Spleen (tissue), 11 donors: ENCODE measurements at regions not wholly inside any gene's neighbourhood (a gene's known extent, or its start where the extent isn't known, plus 50 kb on each side); places are given as distances from the start of the nearest gene placed in this dataset.

Source experiments
- DNase-seq: peaks from one replicate; pipeline ENCODE4 v3.0.0-alpha.2; 2020
- H3K27ac ChIP-seq, 8 donors: fragments of 200-600 bp; sonication (generic) in 7 of 8; 1 replicate in 4 of 8; 2 replicates in 4 of 8; pipeline versions ENCODE4 v1.5.0 to v1.8.0; 2016 to 2021; ENCODE audit warnings: inconsistent platforms in 4 of 8, mild to moderate bottlenecking in 4 of 8, moderate library complexity in 1 of 8
- H3K27me3 ChIP-seq, 7 donors: fragments of 200-600 bp; sonication (generic) in 6 of 7; replicated peaks in 1 of 7; 1 replicate in 4 of 7; 2 replicates in 3 of 7; pipeline versions ENCODE4 v1.5.0 to v1.8.0; 2016 to 2021; ENCODE audit warnings: inconsistent platforms in 3 of 7, mild to moderate bottlenecking in 1 of 7
- H3K36me3 ChIP-seq, 6 donors: fragments of 200-600 bp; sonication (generic) in 5 of 6; 1 replicate in 4 of 6; 2 replicates in 2 of 6; pipeline versions ENCODE4 v1.5.0 to v1.8.0; 2016 to 2021; ENCODE audit warnings: inconsistent platforms in 2 of 6
- H3K4me1 ChIP-seq, 6 donors: fragments of 200-600 bp; sonication (generic) in 5 of 6; 1 replicate in 3 of 6; 2 replicates in 3 of 6; pipeline versions ENCODE4 v1.5.0 to v1.8.0; 2016 to 2021; ENCODE audit warnings: inconsistent platforms in 3 of 6
- H3K4me3 ChIP-seq, 8 donors: fragments of 200-600 bp; sonication (generic) in 7 of 8; 1 replicate in 4 of 8; 2 replicates in 4 of 8; pipeline versions ENCODE4 v1.5.0 to v1.8.0; 2016 to 2021; ENCODE audit warnings: inconsistent platforms in 4 of 8, mild to moderate bottlenecking in 4 of 8, moderate library complexity in 2 of 8
- H3K9me3 ChIP-seq, 8 donors: fragments of 200-600 bp; sonication (generic) in 7 of 8; 1 replicate in 4 of 8; 2 replicates in 4 of 8; pipeline versions ENCODE4 v1.5.0 to v1.8.0; 2016 to 2021; ENCODE audit warnings: inconsistent platforms in 4 of 8
- CTCF ChIP-seq, 11 experiments: fragments of 200-600 bp in 7 of 11; fragments of 450-650 bp in 4 of 11; sonication (generic) in 4 of 11; IDR thresholded peaks in 8 of 11; conservative IDR thresholded peaks in 3 of 11; 1 replicate in 7 of 11; 2 replicates in 4 of 11; pipeline versions ENCODE4 v1.4.0 to v1.8.0; 2016 to 2021; ENCODE audit warnings: antibody characterized with exemption in 11 of 11, inconsistent platforms in 4 of 11, mild to moderate bottlenecking in 1 of 11
- POLR2A ChIP-seq, 3 donors: fragments of 450-650 bp; IDR thresholded peaks; one replicate each; pipeline ENCODE4 v1.5.1; 2017; ENCODE audit warnings: antibody characterized with exemption in 3 of 3, mild to moderate bottlenecking in 1 of 3
- POLR2AphosphoS5 ChIP-seq, 3 donors: sonication (generic); formaldehyde crosslinking; IDR thresholded peaks; one replicate each; pipeline ENCODE4 v1.5.1; 2017; ENCODE audit warnings: antibody characterized with exemption in 3 of 3
- WGBS, 5 donors: extraction: QIAGEN DNeasy Blood & Tissue Kit in 3 of 5; methylation state at CpG; one replicate each; pipeline versions ENCODE4 v1.1.5 to v1.1.7; 2013 to 2018; 5-methylcytosine and 5-hydroxymethylcytosine counted together
- intact Hi-C: fragments of 100-400 bp; cut with DNase I; formaldehyde crosslinking; loops from one replicate; pipeline ENCODE4 v1.15.0; 2023; ENCODE audit warnings: low total_unique reads
- donor health status: healthy with polysubstance abuse.
- donor health status: DM: no; HTN: no; CAD: no; lungs with moderate emphysema.
- donor health status: DM: no; HTN: no; CAD: no.
- donor health status: Bipolar disorder and iron deficiency.
- donor health status: healthy.
- donor health status: DM: no; HTN: no; CAD: no.
- donor health status: DM: yes; HTN: yes; CAD: no.

DNA sequence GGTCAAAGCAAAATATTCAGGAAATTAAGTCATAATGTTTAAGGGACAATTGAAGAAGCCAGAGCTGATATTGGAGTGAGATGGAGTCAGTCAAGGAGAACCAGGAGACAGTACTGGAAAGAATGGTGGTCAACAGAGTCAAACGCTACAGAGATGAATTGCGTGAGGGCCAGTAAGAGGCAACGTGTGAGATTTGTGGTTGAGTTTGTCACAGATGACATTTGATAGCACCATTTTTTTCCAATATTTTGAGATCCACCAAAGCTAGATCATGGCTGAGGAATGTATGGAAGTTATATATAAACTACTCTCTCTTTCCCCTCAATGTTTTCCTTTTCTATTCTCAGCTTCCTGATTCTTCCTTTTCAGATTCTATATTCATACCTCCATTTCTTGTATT, 375.1 kb upstream of the ROBO2 start:
- H3K36me3 ChIP-seq, result no peaks in the 10 kb centered on the region
- no peak overlapping the region for H3K27ac ChIP-seq
- intact Hi-C loops, result no loop called here
- no peak overlapping the region for H3K4me3 ChIP-seq
- no peak for DNase-seq
- peaks cover 0 to 5% (median 0%) of the 10 kb centered on the region in 8 donors for H3K9me3 ChIP-seq
- H3K4me1 ChIP-seq, result no peaks in the 10 kb centered on the region
- TF ChIP-seq POLR2AphosphoS5 (IDR thresholded peaks at IDR 0.05) (no peak), CTCF (IDR thresholded peaks at IDR 0.05 in 8 of 11, conservative IDR thresholded peaks at IDR 0.05 in 3 of 11) (no peak)
- 82 to 95% (median 87%) methylated on average over 3 of the region's 3 CpGs for WGBS, 5 donors
- H3K27me3 ChIP-seq, result no peaks in the 10 kb centered on the region

- Histone ChIP-seq H3K36me3 (no peaks in the 10 kb centered on the region), H3K4me1 (no peaks in the 10 kb centered on the region), H3K4me3 (no peak overlapping the region), H3K9me3 (peaks cover 0 to 5% (median 0%) of the 10 kb centered on the region in 8 donors), H3K27me3 (no peaks in the 10 kb centered on the region), H3K27ac (no peak overlapping the region)
- no peak for TF ChIP-seq POLR2AphosphoS5 (IDR thresholded peaks at IDR 0.05)
- TF ChIP-seq POLR2A (IDR thresholded peaks at IDR 0.05), result no peak
- no peak for TF ChIP-seq CTCF (IDR thresholded peaks at IDR 0.05 in 8 of 11, conservative IDR thresholded peaks at IDR 0.05 in 3 of 11)
- 78 to 90% (median 89%) methylated on average over 4 of the region's 4 CpGs for WGBS, 5 donors
- intact Hi-C loops, result no loop called here
- no peak for DNase-seq
These were observed 371.2 kb upstream of the ROBO2 start for GRCh38 chr3:76668653-76669052.

- Histone ChIP-seq H3K9me3 (peaks cover 0 to 5% (median 0%) of the 10 kb centered on the region in 8 donors), H3K27ac (no peak overlapping the region), H3K4me1 (no peaks in the 10 kb centered on the region), H3K4me3 (no peak overlapping the region), H3K27me3 (no peaks in the 10 kb centered on the region), H3K36me3 (no peaks in the 10 kb centered on the region)
- TF ChIP-seq POLR2A (IDR thresholded peaks at IDR 0.05) (no peak), CTCF (IDR thresholded peaks at IDR 0.05 in 8 of 11, conservative IDR thresholded peaks at IDR 0.05 in 3 of 11) (no peak), POLR2AphosphoS5 (IDR thresholded peaks at IDR 0.05) (no peak)
- DNase-seq, result no peak
- WGBS, 5 donors, result 79 to 88% (median 83%) methylated on average over 5 of the region's 5 CpGs
- intact Hi-C loops, result no loop called here
These were observed 370.6 kb upstream of the ROBO2 start for GRCh38 chr3:76669322-76669721.

DNA sequence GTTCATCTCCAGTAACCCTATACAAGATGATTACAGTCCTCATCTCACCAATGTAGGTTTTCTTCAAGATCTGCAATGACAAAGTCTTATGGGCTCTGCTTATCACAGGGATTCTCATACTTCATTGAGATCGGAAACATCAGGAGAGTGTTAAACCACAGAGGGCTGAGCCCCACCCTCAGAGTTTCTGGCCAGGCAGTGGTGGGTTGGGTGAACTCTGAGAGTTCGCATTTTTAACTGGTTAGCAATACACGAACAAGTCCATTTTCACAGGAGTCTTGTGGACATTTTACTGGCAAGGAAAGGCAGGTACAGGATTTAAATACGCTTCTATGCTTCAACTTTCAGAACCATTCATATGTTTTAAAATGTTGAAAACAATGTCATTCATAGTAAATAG, 366.7 kb upstream of the ROBO2 start:
- no peak for DNase-seq
- Histone ChIP-seq H3K36me3 (no peaks in the 10 kb centered on the region), H3K4me1 (no peaks in the 10 kb centered on the region), H3K27ac (no peak overlapping the region), H3K9me3 (peaks cover 0 to 5% (median 0%) of the 10 kb centered on the region in 8 donors), H3K27me3 (no peaks in the 10 kb centered on the region), H3K4me3 (no peak overlapping the region)
- 54 to 87% (median 74%) methylated on average over 4 of the region's 4 CpGs for WGBS, 5 donors
- TF ChIP-seq POLR2A (IDR thresholded peaks at IDR 0.05) (no peak), CTCF (IDR thresholded peaks at IDR 0.05 in 8 of 11, conservative IDR thresholded peaks at IDR 0.05 in 3 of 11) (no peak), POLR2AphosphoS5 (IDR thresholded peaks at IDR 0.05) (no peak)
- intact Hi-C loops, result no loop called here
